BJ (cell line): ENCODE measurements at regions not wholly inside any gene's neighbourhood (a gene's known extent, or its start where the extent isn't known, plus 50 kb on each side); places are given as distances from the start of the nearest gene placed in this dataset.

Source experiments
- CTCF ChIA-PET: fragments of 350-600 bp; formaldehyde crosslinking; extraction: SDS; loops from one replicate; lab custom pipeline; 2021; ENCODE audit warnings: antibody characterized with exemption, inconsistent platforms; lab: Yijun Ruan, JAX
- POLR2A ChIA-PET: fragments of 300-600 bp; sonication (Branson Sonifier 250); formaldehyde crosslinking; extraction: SDS; loops from one replicate; lab custom pipeline; 2021; ENCODE audit warnings: antibody characterized with exemption; lab: Charles Lee
- DNase-seq: peaks from one replicate; pipeline ENCODE4 v3.0.0-alpha.2; 2011; ENCODE audit warnings: low read depth
- H3K27me3 ChIP-seq: 2 replicates; pipeline ENCODE4 v1.6.0; 2011; ENCODE audit warnings: low read length; ENCODE audit not compliant: control insufficient read depth, insufficient read depth
- H3K36me3 ChIP-seq: 2 replicates; pipeline ENCODE4 v1.5.1; 2011; ENCODE audit warnings: low read length; ENCODE audit not compliant: control insufficient read depth, insufficient read depth
- H3K4me3 ChIP-seq: 2 replicates; pipeline ENCODE4 v1.5.1; 2011; ENCODE audit warnings: low read depth, mild to moderate bottlenecking, control low read depth, low read length
- TF ChIP-seq, protein P1 (sequence below): IDR thresholded peaks from 2 replicates; pipeline ENCODE4 v1.5.1; 2011; ENCODE audit warnings: low read depth, mild to moderate bottlenecking, control low read depth, inconsistent platforms, low read length, moderate library complexity; ENCODE audit not compliant: insufficient read depth

GRCh38 chr5:67381236-67381880 is 184.8 kb upstream of the CD180 start:
- TF ChIP-seq, protein P1, sequence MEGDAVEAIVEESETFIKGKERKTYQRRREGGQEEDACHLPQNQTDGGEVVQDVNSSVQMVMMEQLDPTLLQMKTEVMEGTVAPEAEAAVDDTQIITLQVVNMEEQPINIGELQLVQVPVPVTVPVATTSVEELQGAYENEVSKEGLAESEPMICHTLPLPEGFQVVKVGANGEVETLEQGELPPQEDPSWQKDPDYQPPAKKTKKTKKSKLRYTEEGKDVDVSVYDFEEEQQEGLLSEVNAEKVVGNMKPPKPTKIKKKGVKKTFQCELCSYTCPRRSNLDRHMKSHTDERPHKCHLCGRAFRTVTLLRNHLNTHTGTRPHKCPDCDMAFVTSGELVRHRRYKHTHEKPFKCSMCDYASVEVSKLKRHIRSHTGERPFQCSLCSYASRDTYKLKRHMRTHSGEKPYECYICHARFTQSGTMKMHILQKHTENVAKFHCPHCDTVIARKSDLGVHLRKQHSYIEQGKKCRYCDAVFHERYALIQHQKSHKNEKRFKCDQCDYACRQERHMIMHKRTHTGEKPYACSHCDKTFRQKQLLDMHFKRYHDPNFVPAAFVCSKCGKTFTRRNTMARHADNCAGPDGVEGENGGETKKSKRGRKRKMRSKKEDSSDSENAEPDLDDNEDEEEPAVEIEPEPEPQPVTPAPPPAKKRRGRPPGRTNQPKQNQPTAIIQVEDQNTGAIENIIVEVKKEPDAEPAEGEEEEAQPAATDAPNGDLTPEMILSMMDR = no peak
- Histone ChIP-seq H3K4me3 (no peak overlapping the region), H3K36me3 (no peaks in the 10 kb centered on the region), H3K27me3 (no peaks in the 10 kb centered on the region)
- ChIA-PET POLR2A (no interaction called here), CTCF (no interaction called here)
- DNase-seq = no peak

- H3K4me3 ChIP-seq = no peak overlapping the region
- TF ChIP-seq, protein P1 = no peak
- ChIA-PET POLR2A (no interaction called here), CTCF (interaction anchor here (0.5 kb wide), 1 partner anchor 877 kb away, joined by 3 read pairs; no protein-coding TSS in a partner anchor)
- H3K36me3 ChIP-seq = no peaks in the 10 kb centered on the region
- no peak for DNase-seq
- no peaks in the 10 kb centered on the region for H3K27me3 ChIP-seq
Observed at GRCh38 chr5:67380431-67380830, 183.8 kb upstream of the CD180 start.

GRCh38 chr5:67379753-67380152 is 183.2 kb upstream of the CD180 start:
- POLR2A ChIA-PET = no interaction called here

GRCh38 chr5:67378256-67378655 is 181.7 kb upstream of the CD180 start:
- POLR2A ChIA-PET = no interaction called here
- CTCF ChIA-PET = interaction anchor here (0.8 kb wide), 1 partner anchor 12 kb away, joined by 3 read pairs; no protein-coding TSS in a partner anchor
- H3K27me3 ChIP-seq = no peaks in the 10 kb centered on the region
- TF ChIP-seq, protein P1 = no peak
- no peaks in the 10 kb centered on the region for H3K36me3 ChIP-seq
- H3K4me3 ChIP-seq = no peak overlapping the region
- DNase-seq = no peak

More at GRCh38 chr5:67379753-67380152, 183.2 kb upstream of the CD180 start:
- TF ChIP-seq, protein P1 = no peak
- no peak for DNase-seq
- Histone ChIP-seq H3K4me3 (no peak overlapping the region), H3K36me3 (no peaks in the 10 kb centered on the region), H3K27me3 (no peaks in the 10 kb centered on the region)
- CTCF ChIA-PET = no interaction called here

DNA sequence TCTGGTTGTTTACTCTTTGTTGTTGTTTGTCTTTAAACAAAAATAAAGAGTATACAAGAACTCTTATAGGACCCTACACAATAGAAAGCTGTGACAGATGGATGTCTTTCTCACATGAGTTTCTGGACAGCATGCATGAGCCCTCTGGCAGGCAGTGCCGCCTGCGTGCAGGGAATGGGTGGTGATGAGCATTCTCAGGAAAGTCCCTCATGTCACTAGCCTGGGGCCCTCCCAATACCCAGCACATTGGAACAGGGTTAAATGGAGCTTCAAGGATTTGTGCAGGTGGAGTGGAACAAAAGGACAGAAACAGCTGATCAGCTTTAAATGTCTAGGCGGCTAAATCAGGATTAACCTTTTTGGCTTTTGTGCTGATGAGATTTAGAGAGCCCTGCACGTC is 181.0 kb upstream of the CD180 start:
- Histone ChIP-seq H3K4me3 (no peak overlapping the region), H3K36me3 (no peaks in the 10 kb centered on the region), H3K27me3 (no peaks in the 10 kb centered on the region)
- TF ChIP-seq, protein P1 = no peak
- DNase-seq = no peak
- ChIA-PET CTCF (interaction anchor here (0.8 kb wide), 1 partner anchor 12 kb away, joined by 3 read pairs; no protein-coding TSS in a partner anchor), POLR2A (no interaction called here)
